Occipital lobe (tissue), 1 donor: ENCODE measurements at regions not wholly inside any gene's neighbourhood (a gene's known extent, or its start where the extent isn't known, plus 50 kb on each side); places are given as distances from the start of the nearest gene placed in this dataset.

Experiments
- DNase-seq: peaks from one replicate; lab custom pipeline; 2025; lab: John Stamatoyannopoulos, UW

GRCh38 chr9:126240835-126241234 is 85.8 kb upstream of the MVB12B start:
- no peak for DNase-seq

GRCh38 chr9:126248680-126249079 is 77.9 kb upstream of the MVB12B start:
- no peak for DNase-seq

- no peak for DNase-seq
Measured at GRCh38 chr9:126261584-126262356, 64.9 kb upstream of the MVB12B start.

GRCh38 chr9:126262738-126263137 is 63.9 kb upstream of the MVB12B start:
- DNase-seq = no peak

GRCh38 chr9:126270556-126270955 is 56.1 kb upstream of the MVB12B start:
- no peak for DNase-seq

- DNase-seq = peak; percentile 68
Measured at GRCh38 chr9:126275386-126276001, 51.1 kb upstream of the MVB12B start.

GRCh38 chr9:126276056-126276728 is 50.4 kb upstream of the MVB12B start:
- no peak for DNase-seq
